ENCODE measurements at regions not wholly inside any gene's neighbourhood (a gene's known extent, or its start where the extent isn't known, plus 50 kb on each side); places are given as distances from the start of the nearest gene placed in this dataset.
"Not testable (repeated sequence)": the region's sequence is repeated elsewhere in the genome, so short reads cannot be mapped to it uniquely, and the experiment has no call there.

DNA sequence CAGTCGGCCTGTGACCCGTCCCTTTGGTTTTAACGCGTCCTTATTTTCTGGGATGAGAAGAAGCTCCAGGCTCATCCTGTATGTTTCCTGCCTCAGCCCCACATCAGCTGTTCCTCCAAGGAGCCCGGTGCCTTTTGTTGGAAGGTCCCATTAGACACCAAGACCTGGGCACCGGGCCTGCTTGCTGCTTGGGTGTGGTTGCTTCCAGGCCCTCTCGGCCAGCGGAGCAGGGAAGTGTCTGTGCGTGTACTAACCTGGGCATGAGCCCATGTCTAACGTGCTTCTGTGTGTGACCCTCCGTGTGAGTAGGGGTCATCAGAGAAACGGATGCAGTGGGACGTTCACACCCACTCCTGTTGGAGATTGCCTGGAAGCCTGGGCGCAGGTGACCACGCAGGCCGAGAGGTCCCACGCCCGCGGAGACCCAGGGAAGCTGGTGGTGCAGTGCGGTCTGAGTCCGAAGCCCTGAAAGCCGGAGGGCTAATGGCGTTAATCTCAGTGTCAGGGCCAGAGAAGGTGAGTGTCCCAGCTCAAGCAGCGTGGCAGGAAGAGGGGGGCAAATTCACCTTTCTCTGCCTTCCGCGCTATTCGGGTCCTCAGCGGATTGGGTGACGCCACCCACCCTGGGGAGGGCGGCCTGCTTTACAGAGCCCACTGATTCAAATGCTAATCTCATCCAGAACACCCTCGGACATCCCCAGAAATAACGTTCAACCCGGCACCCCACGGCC lies 131.3 kb downstream of the KIF26A start:
- H3K79me2 ChIP-seq (replicated peaks; ENCODE audit: insufficient read depth, low read length); H3F3A ChIP-seq (ENCODE audit: insufficient read depth, low read length, poor library complexity, severe bottlenecking); H3K27me3 ChIP-seq (ENCODE audit: insufficient read depth, low read depth, low read length); H3K9ac ChIP-seq (ENCODE audit: low read length); H3K27ac ChIP-seq (ENCODE audit: low read length); H4K20me1 ChIP-seq (ENCODE audit: insufficient read depth); H3K4me3 ChIP-seq (ENCODE audit: low read length); H3K9me3 ChIP-seq (ENCODE audit: low read length); H3K4me2 ChIP-seq (ENCODE audit: low read length); H3K36me3 ChIP-seq (ENCODE audit: insufficient read depth, low read length); H3K9me2 ChIP-seq (ENCODE audit: insufficient read depth, low read length); H2AFZ ChIP-seq (ENCODE audit: low read depth, low read length): not testable (repeated sequence)

DNA sequence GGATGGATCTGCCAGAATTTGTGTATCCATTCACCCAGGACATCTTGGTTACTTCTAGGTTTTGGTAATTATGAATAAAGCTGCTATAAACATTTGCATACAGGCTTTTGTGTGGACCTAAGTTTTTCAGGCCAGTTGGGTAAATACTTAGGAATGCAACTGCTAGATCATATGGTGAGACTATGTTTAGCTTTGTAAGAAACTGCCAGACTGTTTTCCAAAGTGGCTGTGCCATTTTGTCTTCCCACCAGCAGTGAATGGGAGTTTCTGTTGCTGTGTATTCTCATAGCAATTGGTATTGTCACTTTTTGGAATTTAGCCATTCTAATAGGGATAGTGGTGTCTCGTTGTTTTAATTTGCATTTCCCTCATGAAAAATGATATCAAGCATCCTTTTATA lies 133.0 kb downstream of the KIF26A start:
- H3F3A ChIP-seq (ENCODE audit: insufficient read depth, low read length, poor library complexity, severe bottlenecking): no peaks in the 10 kb centered on the region
- H3K27ac ChIP-seq (ENCODE audit: low read length): no peak overlapping the region
- H3K79me2 ChIP-seq (replicated peaks; ENCODE audit: insufficient read depth, low read length): no peaks in the 10 kb centered on the region
- no peaks in the 10 kb centered on the region for H3K27me3 ChIP-seq (ENCODE audit: insufficient read depth, low read depth, low read length)
- H4K20me1 ChIP-seq (ENCODE audit: insufficient read depth): no peaks in the 10 kb centered on the region
- H3K4me3 ChIP-seq (ENCODE audit: low read length): no peak overlapping the region
- H3K9ac ChIP-seq (ENCODE audit: low read length): no peak overlapping the region
- no peaks in the 10 kb centered on the region for H3K9me3 ChIP-seq (ENCODE audit: low read length)
- no peak overlapping the region for H2AFZ ChIP-seq (ENCODE audit: low read depth, low read length)
- H3K9me2 ChIP-seq (ENCODE audit: insufficient read depth, low read length): no peaks in the 10 kb centered on the region
- TF ChIP-seq REST (IDR thresholded peaks at IDR 0.05; ENCODE audit: borderline replicate concordance) (no peak), POLR2AphosphoS5 (IDR thresholded peaks at IDR 0.05) (no peak), MXI1 (conservative IDR thresholded peaks at IDR 0.05; ENCODE audit: poor library complexity, severe bottlenecking) (no peak), EP300 (conservative IDR thresholded peaks at IDR 0.05; ENCODE audit: poor library complexity, severe bottlenecking) (no peak), TAF1 (IDR thresholded peaks at IDR 0.05; ENCODE audit: low read depth) (no peak), EZH2 (IDR thresholded peaks at IDR 0.05; ENCODE audit: borderline replicate concordance, insufficient read depth, low read length, poor library complexity, severe bottlenecking) (no peak)
- no peaks in the 10 kb centered on the region for H3K36me3 ChIP-seq (ENCODE audit: insufficient read depth, low read length)
- no peak overlapping the region for H3K4me2 ChIP-seq (ENCODE audit: low read length)

DNA sequence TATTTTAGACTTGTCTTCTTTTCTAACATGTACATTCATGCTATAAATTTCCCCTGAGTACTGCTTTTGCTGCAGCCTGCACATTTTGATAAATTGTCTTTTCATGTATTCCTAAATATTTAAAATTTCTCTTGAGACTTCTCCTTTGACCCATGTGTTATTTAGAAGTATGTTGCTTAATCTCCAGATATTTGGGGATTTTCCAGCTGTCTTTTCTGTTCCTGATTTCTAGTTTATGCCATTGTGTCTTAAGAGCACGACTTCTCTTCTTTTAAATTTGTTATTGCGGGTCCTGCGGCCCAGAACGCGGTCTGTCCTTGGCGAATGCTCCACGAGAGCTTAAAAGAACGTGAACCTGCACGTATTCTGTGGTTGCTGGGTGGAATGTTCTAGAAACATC lies 136.4 kb downstream of the KIF26A start:
- no peaks in the 10 kb centered on the region for H3K27me3 ChIP-seq (ENCODE audit: insufficient read depth, low read depth, low read length)
- no peaks in the 10 kb centered on the region for H3K36me3 ChIP-seq (ENCODE audit: insufficient read depth, low read length)
- no peak overlapping the region for H3K9ac ChIP-seq (ENCODE audit: low read length)
- H4K20me1 ChIP-seq (ENCODE audit: insufficient read depth): no peaks in the 10 kb centered on the region
- H3K4me3 ChIP-seq (ENCODE audit: low read length): no peak overlapping the region
- H3F3A ChIP-seq (ENCODE audit: insufficient read depth, low read length, poor library complexity, severe bottlenecking): no peaks in the 10 kb centered on the region
- TF ChIP-seq EZH2 (IDR thresholded peaks at IDR 0.05; ENCODE audit: borderline replicate concordance, insufficient read depth, low read length, poor library complexity, severe bottlenecking) (no peak), POLR2AphosphoS5 (IDR thresholded peaks at IDR 0.05) (no peak), EP300 (conservative IDR thresholded peaks at IDR 0.05; ENCODE audit: poor library complexity, severe bottlenecking) (no peak), REST (IDR thresholded peaks at IDR 0.05; ENCODE audit: borderline replicate concordance) (no peak), SMC3 (conservative IDR thresholded peaks at IDR 0.05; ENCODE audit: poor library complexity) (no peak), TAF1 (IDR thresholded peaks at IDR 0.05; ENCODE audit: low read depth) (no peak), RAD21 (conservative IDR thresholded peaks at IDR 0.05) (no peak), MXI1 (conservative IDR thresholded peaks at IDR 0.05; ENCODE audit: poor library complexity, severe bottlenecking) (no peak)
- TF ChIP-seq, protein P1, sequence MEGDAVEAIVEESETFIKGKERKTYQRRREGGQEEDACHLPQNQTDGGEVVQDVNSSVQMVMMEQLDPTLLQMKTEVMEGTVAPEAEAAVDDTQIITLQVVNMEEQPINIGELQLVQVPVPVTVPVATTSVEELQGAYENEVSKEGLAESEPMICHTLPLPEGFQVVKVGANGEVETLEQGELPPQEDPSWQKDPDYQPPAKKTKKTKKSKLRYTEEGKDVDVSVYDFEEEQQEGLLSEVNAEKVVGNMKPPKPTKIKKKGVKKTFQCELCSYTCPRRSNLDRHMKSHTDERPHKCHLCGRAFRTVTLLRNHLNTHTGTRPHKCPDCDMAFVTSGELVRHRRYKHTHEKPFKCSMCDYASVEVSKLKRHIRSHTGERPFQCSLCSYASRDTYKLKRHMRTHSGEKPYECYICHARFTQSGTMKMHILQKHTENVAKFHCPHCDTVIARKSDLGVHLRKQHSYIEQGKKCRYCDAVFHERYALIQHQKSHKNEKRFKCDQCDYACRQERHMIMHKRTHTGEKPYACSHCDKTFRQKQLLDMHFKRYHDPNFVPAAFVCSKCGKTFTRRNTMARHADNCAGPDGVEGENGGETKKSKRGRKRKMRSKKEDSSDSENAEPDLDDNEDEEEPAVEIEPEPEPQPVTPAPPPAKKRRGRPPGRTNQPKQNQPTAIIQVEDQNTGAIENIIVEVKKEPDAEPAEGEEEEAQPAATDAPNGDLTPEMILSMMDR (IDR thresholded peaks at IDR 0.05; ENCODE audit: poor library complexity, severe bottlenecking): no peak
- H2AFZ ChIP-seq (ENCODE audit: low read depth, low read length): no peak overlapping the region
- H3K4me2 ChIP-seq (ENCODE audit: low read length): no peak overlapping the region
- no peaks in the 10 kb centered on the region for H3K9me3 ChIP-seq (ENCODE audit: low read length)
- H3K27ac ChIP-seq (ENCODE audit: low read length): no peak overlapping the region
- no peaks in the 10 kb centered on the region for H3K9me2 ChIP-seq (ENCODE audit: insufficient read depth, low read length)
- H3K79me2 ChIP-seq (replicated peaks; ENCODE audit: insufficient read depth, low read length): no peaks in the 10 kb centered on the region
